HepG2 (cell line): ENCODE measurements at regions not wholly inside any gene's neighbourhood (a gene's known extent, or its start where the extent isn't known, plus 50 kb on each side); places are given as distances from the start of the nearest gene placed in this dataset.

Source experiments
- AKAP8 ChIP-seq: sonication (generic); formaldehyde crosslinking; IDR thresholded peaks from 2 replicates; pipeline ENCODE4 v1.5.1; 2020; ENCODE audit warnings: mild to moderate bottlenecking, missing genetic modification reagents
- ATF6 ChIP-seq: sonication (generic); formaldehyde crosslinking; conservative IDR thresholded peaks from 2 replicates; pipeline ENCODE4 v1.4.0; 2020; ENCODE audit warnings: missing genetic modification reagents
- CENPBD1 ChIP-seq: sonication (generic); formaldehyde crosslinking; IDR thresholded peaks from 2 replicates; pipeline ENCODE4 v1.8.0; 2022; ENCODE audit warnings: missing genetic modification reagents, low read depth, mild to moderate bottlenecking, borderline replicate concordance
- CSRNP2 ChIP-seq: sonication (generic); formaldehyde crosslinking; conservative IDR thresholded peaks from 2 replicates; pipeline ENCODE4 v1.8.0; 2022; ENCODE audit warnings: low read depth, missing genetic modification reagents
- ERF ChIP-seq: IDR thresholded peaks from 2 replicates; pipeline ENCODE4 v1.6.1; 2018; ENCODE audit warnings: missing biosample characterization, missing genetic modification reagents
- FOXK2 ChIP-seq: fragments of 450-650 bp; IDR thresholded peaks from 2 replicates; pipeline ENCODE4 v1.6.1; 2016
- IRF2 ChIP-seq: IDR thresholded peaks from 2 replicates; pipeline ENCODE4 v1.6.1; 2018; ENCODE audit warnings: missing genetic modification reagents, missing compliant biosample characterization
- KIAA2018 ChIP-seq: sonication (generic); formaldehyde crosslinking; IDR thresholded peaks from 2 replicates; pipeline ENCODE4 v1.5.0; 2020; ENCODE audit warnings: mild to moderate bottlenecking, missing genetic modification reagents, borderline replicate concordance
- MATR3 ChIP-seq: sonication (generic); formaldehyde crosslinking; IDR thresholded peaks from 2 replicates; pipeline ENCODE4 v1.4.0; 2020; ENCODE audit warnings: missing genetic modification reagents
- MIER2 ChIP-seq: IDR thresholded peaks from 2 replicates; pipeline ENCODE4 v1.6.1; 2016; ENCODE audit warnings: missing biosample characterization, missing genetic modification reagents
- TFDP2 ChIP-seq: sonication (generic); formaldehyde crosslinking; IDR thresholded peaks from 2 replicates; pipeline ENCODE4 v1.4.0; 2020; ENCODE audit warnings: missing genetic modification reagents
- ZBTB38 ChIP-seq: sonication (generic); formaldehyde crosslinking; IDR thresholded peaks from 2 replicates; pipeline ENCODE4 v1.5.1; 2020; ENCODE audit warnings: mild to moderate bottlenecking, missing genetic modification reagents
- ZNF264 ChIP-seq: sonication (generic); formaldehyde crosslinking; IDR thresholded peaks from 2 replicates; pipeline ENCODE4 v1.4.0; 2020; ENCODE audit warnings: missing genetic modification reagents
- ZNF350 ChIP-seq: sonication (generic); formaldehyde crosslinking; IDR thresholded peaks from 2 replicates; pipeline ENCODE4 v1.4.0; 2020; ENCODE audit warnings: mild to moderate bottlenecking, low read depth, missing genetic modification reagents, borderline replicate concordance
- ZNF781 ChIP-seq: sonication (generic); formaldehyde crosslinking; IDR thresholded peaks from 2 replicates; pipeline ENCODE4 v1.5.1; 2020; ENCODE audit warnings: borderline replicate concordance, mild to moderate bottlenecking, missing genetic modification reagents; ENCODE audit errors: not compliant biosample characterization
- ZNF879 ChIP-seq: sonication (generic); formaldehyde crosslinking; IDR thresholded peaks from 2 replicates; pipeline ENCODE4 v1.8.1; 2023; ENCODE audit warnings: missing genetic modification reagents
- ZSCAN30 ChIP-seq: sonication (generic); formaldehyde crosslinking; IDR thresholded peaks from 2 replicates; pipeline ENCODE4 v1.5.0; 2020; ENCODE audit warnings: mild to moderate bottlenecking, missing genetic modification reagents

- TF ChIP-seq KIAA2018 (no peak), MIER2 (CRISPR knock-in tag) (peak; percentile 50; the same call in 1 of the 2 replicates), ZBTB38 (CRISPR knock-in tag) (no peak), CENPBD1 (CRISPR knock-in tag) (no peak), CSRNP2 (CRISPR knock-in tag) (no peak), ZNF350 (CRISPR knock-in tag) (0 out of 2 replicates have a peak, but pooled peaks have one; percentile 37), FOXK2 (no peak), ZNF264 (CRISPR knock-in tag) (0 out of 2 replicates have a peak, but pooled peaks have one; percentile 81), AKAP8 (CRISPR knock-in tag) (no peak), MATR3 (CRISPR knock-in tag) (no peak), IRF2 (CRISPR knock-in tag) (peak; percentile 73), ZNF781 (CRISPR knock-in tag) (peak; percentile 38), ATF6 (CRISPR knock-in tag) (no peak), ZNF879 (no peak), TFDP2 (CRISPR knock-in tag) (0 out of 2 replicates have a peak, but pooled peaks have one; percentile 14), ZSCAN30 (no peak), ERF (CRISPR knock-in tag) (peak; percentile 90)
These were observed 110.2 kb upstream of the EGFLAM start (continued) for GRCh38 chr5:38148021-38148625.
